Prostate gland (tissue), 2 donors: ENCODE measurements at regions not wholly inside any gene's neighbourhood (a gene's known extent, or its start where the extent isn't known, plus 50 kb on each side); places are given as distances from the start of the nearest gene placed in this dataset.

Source experiments
- DNase-seq: peaks from one replicate; pipeline ENCODE4 v3.0.0-alpha.2; 2019; ENCODE audit warnings: low spot score
- H3K27ac ChIP-seq, 2 donors: fragments of 200-600 bp; sonication (generic); 2 replicates each; pipeline ENCODE4 v1.5.1; 2017 to 2019
- H3K27me3 ChIP-seq: fragments of 200-600 bp; sonication (generic); replicated peaks from 2 replicates; pipeline ENCODE4 v1.5.1; 2019; ENCODE audit not compliant: insufficient read depth
- H3K36me3 ChIP-seq, 2 donors: fragments of 200-600 bp; sonication (generic); 1 replicate in 1 of 2; 2 replicates in 1 of 2; pipeline versions ENCODE4 v1.5.1 to v1.8.1; 2017 to 2019
- H3K4me1 ChIP-seq: fragments of 200-600 bp; sonication (generic); replicated peaks from 2 replicates; pipeline ENCODE4 v1.5.1; 2019
- H3K4me3 ChIP-seq, 2 donors: fragments of 200-600 bp; sonication (generic); 2 replicates each; pipeline ENCODE4 v1.5.1; 2017 to 2019
- H3K9me3 ChIP-seq: fragments of 200-600 bp; sonication (generic); 2 replicates; pipeline ENCODE4 v1.5.1; 2017
- POLR2A ChIP-seq: fragments of 450-650 bp; IDR thresholded peaks from one replicate; pipeline ENCODE4 v1.6.1; 2016; ENCODE audit warnings: antibody characterized with exemption, mild to moderate bottlenecking
- POLR2AphosphoS5 ChIP-seq: sonication (generic); formaldehyde crosslinking; IDR thresholded peaks from one replicate; pipeline ENCODE4 v1.6.1; 2017; ENCODE audit warnings: antibody characterized with exemption
- WGBS: methylation state at CpG from one replicate; pipeline ENCODE4 v1.1.5; 2018; 5-methylcytosine and 5-hydroxymethylcytosine counted together
- intact Hi-C: fragments of 100-400 bp; cut with DNase I; formaldehyde crosslinking; loops from one replicate; pipeline ENCODE4 v1.14.2; 2022
- TF ChIP-seq, protein P1 (sequence below), 4 experiments: fragments of 200-600 bp in 2 of 4; fragments of 450-650 bp in 2 of 4; sonication (generic) in 2 of 4; IDR thresholded peaks; 1 replicate in 3 of 4; 2 replicates in 1 of 4; pipeline ENCODE4 v1.5.1; 2016 to 2019; ENCODE audit warnings: antibody characterized with exemption in 4 of 4, mild to moderate bottlenecking in 2 of 4, moderate library complexity in 2 of 4

DNA sequence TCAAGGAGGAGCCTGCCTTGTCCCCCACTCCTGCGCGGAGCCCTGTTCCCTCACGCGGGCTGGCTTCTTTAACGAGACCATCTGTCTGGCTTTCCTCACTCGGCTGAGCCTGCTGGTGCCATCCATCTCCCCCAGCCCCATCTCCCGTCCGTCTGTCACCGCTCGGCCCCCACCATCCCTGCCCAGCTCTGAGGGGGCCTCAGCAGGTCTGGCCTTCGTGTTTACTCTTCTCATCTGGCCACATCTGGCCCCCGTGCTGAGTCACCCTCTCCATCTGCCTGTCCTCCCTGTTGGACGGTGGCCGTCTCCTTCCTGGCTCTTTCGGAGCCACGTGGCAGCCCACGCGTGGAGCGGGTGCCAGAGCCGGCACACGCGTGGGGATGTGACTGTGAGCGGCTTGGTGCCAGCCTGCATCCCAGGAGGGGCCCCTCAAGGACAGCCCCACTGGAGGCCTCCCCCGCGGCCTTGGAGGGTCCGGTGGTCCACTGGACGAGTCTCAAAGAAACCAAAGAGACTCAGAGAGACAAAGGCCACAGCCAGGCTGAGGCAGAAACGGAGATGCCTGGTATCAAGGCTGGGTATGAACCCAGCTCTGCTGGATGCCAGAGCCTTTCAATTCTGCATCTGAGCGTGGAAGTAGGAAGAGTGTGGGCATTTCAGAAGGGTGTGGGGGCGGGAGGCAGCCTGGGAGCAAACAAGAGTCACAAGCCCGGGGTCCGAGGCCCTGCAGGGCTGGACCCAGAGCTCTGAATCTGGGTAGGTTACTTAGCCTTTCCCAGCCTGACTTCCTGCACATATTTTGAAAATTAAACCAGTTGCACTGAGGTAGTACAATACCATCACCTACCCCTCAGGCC is 76.7 kb upstream of the UNC5A start:
- H3K4me3 ChIP-seq, result no peak overlapping the region
- no peak overlapping the region for H3K27ac ChIP-seq
- WGBS, result 62% methylated on average over 32 of the region's 32 CpGs
- intact Hi-C loops, result no loop called here
- H3K4me1 ChIP-seq, result no peaks in the 10 kb centered on the region
- DNase-seq, result no peak
- no peaks in the 10 kb centered on the region for H3K9me3 ChIP-seq
- H3K36me3 ChIP-seq, result no peaks in the 10 kb centered on the region
- TF ChIP-seq POLR2AphosphoS5 (no peak), POLR2A (no peak)
- TF ChIP-seq, protein P1, sequence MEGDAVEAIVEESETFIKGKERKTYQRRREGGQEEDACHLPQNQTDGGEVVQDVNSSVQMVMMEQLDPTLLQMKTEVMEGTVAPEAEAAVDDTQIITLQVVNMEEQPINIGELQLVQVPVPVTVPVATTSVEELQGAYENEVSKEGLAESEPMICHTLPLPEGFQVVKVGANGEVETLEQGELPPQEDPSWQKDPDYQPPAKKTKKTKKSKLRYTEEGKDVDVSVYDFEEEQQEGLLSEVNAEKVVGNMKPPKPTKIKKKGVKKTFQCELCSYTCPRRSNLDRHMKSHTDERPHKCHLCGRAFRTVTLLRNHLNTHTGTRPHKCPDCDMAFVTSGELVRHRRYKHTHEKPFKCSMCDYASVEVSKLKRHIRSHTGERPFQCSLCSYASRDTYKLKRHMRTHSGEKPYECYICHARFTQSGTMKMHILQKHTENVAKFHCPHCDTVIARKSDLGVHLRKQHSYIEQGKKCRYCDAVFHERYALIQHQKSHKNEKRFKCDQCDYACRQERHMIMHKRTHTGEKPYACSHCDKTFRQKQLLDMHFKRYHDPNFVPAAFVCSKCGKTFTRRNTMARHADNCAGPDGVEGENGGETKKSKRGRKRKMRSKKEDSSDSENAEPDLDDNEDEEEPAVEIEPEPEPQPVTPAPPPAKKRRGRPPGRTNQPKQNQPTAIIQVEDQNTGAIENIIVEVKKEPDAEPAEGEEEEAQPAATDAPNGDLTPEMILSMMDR (IDR thresholded peaks at IDR 0.05), result no peak
- peaks cover 10% of the 10 kb centered on the region for H3K27me3 ChIP-seq

DNA sequence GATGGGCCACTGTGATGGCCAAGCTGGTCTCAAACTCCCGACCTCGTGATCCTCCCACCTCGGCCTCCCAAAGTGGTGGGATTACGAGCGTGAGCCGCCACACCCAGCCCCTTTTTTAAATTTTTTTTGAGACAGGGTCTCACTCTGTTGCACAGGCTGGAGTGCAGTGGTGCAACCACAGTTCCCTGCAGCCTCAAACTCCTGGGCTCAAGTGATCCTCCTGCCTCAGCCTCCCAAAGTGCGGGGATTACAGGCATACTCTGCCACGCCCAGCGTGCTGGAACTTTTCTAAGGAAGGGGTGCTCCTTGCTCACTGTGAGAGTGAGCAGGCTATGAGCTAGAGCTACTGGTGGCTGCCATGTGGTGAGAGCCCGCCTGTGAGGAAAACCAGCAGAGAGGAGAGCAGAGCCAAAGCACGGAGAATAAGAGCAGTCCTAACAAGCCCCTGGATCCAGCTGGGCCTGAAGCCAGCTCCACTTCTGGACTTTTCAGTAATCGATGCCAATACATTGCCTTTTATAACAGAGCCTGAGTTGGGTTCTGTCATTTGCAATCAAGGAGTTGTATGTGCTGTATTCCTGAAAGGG is 75.5 kb upstream of the UNC5A start:
- Histone ChIP-seq H3K9me3 (no peaks in the 10 kb centered on the region), H3K36me3 (no peaks in the 10 kb centered on the region), H3K4me3 (no peak overlapping the region), H3K27me3 (peaks cover 10% of the 10 kb centered on the region), H3K27ac (no peak overlapping the region), H3K4me1 (no peaks in the 10 kb centered on the region)
- DNase-seq, result no peak
- WGBS, result 82% methylated on average over 12 of the region's 12 CpGs
- intact Hi-C loops, result no loop called here
- TF ChIP-seq POLR2A (no peak), POLR2AphosphoS5 (no peak)
- TF ChIP-seq, protein P1 (IDR thresholded peaks at IDR 0.05), result no peak

DNA sequence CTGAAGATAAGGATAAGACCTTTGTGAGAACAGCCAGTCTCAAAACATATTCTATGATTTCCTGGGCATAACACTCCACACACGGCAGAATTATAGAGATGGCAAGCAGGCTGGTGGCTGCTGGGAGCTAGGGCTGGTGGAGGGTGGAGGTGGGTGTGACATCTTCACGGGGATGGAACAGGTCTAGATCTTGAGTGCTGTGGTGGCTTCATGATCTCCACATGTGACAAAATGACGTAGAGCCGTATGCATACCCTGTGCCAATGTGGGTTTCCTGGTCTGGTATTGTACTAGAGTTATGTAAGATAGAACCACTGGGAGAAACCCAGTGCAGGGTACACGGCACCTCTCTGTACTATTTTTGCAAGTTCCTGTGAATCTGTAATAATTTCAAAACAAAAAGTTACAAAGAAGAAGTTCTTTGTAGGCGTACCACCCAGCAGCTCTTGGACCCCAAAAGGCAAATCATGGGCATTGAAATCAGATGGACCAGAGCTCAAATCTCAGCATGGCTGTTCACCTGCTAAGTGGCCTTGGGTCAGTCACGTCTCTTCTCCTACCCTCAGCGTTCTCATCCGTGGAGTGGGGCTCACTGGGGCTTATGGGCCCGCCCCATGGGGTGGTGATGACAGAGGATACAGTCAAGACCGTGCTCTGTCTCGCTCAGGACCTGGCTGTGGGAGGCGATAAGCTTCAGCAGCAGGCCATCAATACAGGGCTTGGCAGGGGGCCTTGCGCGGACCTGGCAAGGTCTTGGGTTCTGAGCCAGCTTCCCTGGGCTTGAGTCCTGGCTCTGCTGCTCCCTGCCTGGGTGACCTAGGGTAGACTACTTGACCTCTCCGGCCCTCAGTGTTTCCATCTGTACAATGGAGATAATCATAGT is 74.7 kb upstream of the UNC5A start:
- H3K9me3 ChIP-seq, result no peaks in the 10 kb centered on the region
- 77% methylated on average over 16 of the region's 16 CpGs for WGBS
- no peaks in the 10 kb centered on the region for H3K4me1 ChIP-seq
- no peak for DNase-seq
- no peak overlapping the region for H3K27ac ChIP-seq
- intact Hi-C loops, result no loop called here
- no peaks in the 10 kb centered on the region for H3K36me3 ChIP-seq
- peaks cover 17% of the 10 kb centered on the region for H3K27me3 ChIP-seq
- no peak overlapping the region for H3K4me3 ChIP-seq
- no peak for TF ChIP-seq POLR2AphosphoS5
- no peak for TF ChIP-seq POLR2A
- TF ChIP-seq, protein P1 (IDR thresholded peaks at IDR 0.05), result no peak

DNA sequence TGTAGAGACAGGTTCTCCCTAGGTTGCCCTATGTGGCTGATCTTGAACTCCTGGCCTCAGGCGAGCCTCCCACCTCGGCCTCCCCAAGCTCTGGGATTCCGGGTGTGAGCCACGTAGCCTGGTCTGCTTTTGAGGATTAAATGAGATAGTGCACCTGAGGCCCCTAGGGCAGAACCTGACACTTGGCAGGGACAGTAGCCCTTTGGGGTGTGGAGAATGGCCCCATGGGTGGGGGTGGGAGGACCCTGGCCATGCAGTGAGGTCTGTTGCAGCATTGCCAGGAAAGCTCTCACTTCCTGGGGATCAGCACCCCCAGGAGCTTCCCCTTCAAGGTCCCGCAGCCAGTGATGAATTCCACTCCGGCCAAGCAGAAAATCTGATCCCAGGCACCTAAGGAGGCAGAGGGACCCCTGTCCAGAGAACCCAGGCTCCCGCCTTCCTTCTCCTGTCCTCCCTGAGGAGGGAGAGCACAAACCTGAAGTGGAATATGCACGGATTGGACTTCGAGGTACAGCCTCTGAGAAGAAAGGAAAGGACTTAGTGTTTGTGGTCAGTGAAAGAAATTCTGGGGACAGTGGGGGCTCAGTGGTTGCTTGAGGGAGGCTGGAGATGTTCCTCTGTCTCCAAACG is 73.9 kb upstream of the UNC5A start:
- H3K4me3 ChIP-seq, result no peak overlapping the region
- no peak for DNase-seq
- 61% methylated on average over 10 of the region's 10 CpGs for WGBS
- TF ChIP-seq, protein P1 (IDR thresholded peaks at IDR 0.05), result no peak
- TF ChIP-seq POLR2AphosphoS5, result no peak
- no peak for TF ChIP-seq POLR2A
- H3K4me1 ChIP-seq, result no peaks in the 10 kb centered on the region
- no peaks in the 10 kb centered on the region for H3K9me3 ChIP-seq
- H3K27ac ChIP-seq, result no peak overlapping the region
- intact Hi-C loops, result no loop called here
- no peaks in the 10 kb centered on the region for H3K36me3 ChIP-seq
- peaks cover 20% of the 10 kb centered on the region for H3K27me3 ChIP-seq
